GM18499 (cell line): ENCODE measurements at regions not wholly inside any gene's neighbourhood (a gene's known extent, or its start where the extent isn't known, plus 50 kb on each side); places are given as distances from the start of the nearest gene placed in this dataset.

Experiments
- ATAC-seq: cut with Tn5 transposase; IDR thresholded peaks from one replicate; pipeline ENCODE4 v1.9.1; 2021; ENCODE audit warnings: moderate number of reproducible peaks; ENCODE audit not compliant: insufficient read depth, unreplicated experiment

GRCh38 chr14:101022916-101023435, 119.5 kb upstream of the RTL1 start:
- ATAC-seq, result no peak

DNA sequence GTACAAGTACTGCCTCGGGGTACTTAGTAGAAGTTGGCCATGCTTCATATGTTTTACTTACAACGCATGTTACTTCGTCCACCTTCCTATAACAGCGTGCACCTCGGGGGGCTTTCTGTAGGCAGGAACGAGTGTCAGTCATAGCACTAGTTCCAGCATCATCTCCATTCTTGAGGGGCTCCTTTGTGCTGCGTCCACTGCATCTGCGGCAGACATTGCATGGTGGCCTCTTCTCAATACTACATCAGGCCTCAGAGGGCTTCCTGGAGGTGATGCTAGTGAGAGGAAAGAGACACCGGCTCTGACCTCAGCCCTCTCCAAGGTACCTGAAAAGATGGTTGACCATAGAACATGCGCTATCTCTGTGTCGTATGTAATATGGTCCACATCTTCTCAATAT, 121.2 kb upstream of the RTL1 start:
- ATAC-seq, result no peak

GRCh38 chr14:101025131-101025530, 121.6 kb upstream of the RTL1 start:
- no peak for ATAC-seq

- no peak for ATAC-seq
These were observed 122.2 kb upstream of the RTL1 start for GRCh38 chr14:101025696-101026095.

DNA sequence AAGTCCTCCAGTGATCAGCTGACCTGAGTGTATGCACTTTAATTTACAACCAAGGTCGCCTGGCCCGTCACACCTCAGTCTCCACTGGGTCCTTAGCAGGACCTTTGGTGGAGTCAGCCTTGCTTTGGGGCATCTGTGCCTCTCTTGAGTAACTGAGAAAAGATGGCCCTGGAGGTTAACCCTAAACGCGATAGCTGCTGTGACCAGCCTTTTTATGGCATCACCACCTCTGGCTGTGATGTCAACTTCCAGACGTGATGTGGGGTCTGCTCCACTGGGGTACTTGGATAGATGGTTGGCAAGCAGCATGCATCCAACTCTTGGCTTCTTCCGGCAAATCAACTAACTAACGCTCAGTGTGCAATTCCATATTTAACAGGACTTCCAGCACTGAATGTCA, 122.8 kb upstream of the RTL1 start:
- no peak for ATAC-seq

- ATAC-seq, result no peak
These were observed 123.8 kb upstream of the RTL1 start for GRCh38 chr14:101027291-101027690.

- ATAC-seq, result no peak
These were observed 124.4 kb upstream of the RTL1 start for GRCh38 chr14:101027966-101028365.

DNA sequence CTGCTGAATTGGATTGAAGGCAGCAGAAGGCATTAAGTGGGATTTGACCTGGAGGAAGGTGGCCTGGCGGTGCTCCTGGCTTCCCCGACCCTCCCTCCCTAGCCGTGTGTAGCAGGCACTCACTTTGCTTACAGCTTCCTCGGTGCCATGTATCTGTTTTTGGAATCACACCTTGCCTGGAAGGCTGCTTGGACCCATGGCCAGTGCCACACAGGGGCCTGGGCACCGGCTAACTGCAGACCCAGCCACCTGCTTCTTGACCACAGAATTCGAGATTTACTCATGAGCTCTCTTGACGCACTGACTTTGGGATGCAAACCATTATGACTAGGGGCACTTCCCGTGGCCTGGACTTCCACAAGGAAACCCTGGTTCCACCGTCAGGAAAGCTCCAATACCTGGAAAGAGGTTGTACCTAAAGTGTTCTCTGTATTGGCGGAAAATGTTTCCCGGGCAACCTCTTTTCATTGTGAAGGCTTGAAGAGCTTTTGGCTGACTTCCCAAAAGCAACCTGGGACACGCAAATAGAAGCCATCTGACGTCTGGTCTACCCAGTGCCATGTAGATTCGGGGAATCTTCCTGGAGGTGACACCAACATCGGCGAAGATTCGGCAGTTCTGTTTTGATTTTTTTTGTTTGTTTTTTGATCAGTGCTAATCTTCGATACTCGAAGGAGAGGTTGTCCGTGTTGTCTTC, 125.6 kb upstream of the RTL1 start:
- ATAC-seq, result no peak

- ATAC-seq, result no peak
These were observed 126.3 kb upstream of the RTL1 start for GRCh38 chr14:101029668-101030290.

GRCh38 chr14:101030586-101030985, 127.1 kb upstream of the RTL1 start:
- ATAC-seq, result no peak

GRCh38 chr14:101031186-101031585, 127.7 kb upstream of the RTL1 start:
- ATAC-seq, result no peak

DNA sequence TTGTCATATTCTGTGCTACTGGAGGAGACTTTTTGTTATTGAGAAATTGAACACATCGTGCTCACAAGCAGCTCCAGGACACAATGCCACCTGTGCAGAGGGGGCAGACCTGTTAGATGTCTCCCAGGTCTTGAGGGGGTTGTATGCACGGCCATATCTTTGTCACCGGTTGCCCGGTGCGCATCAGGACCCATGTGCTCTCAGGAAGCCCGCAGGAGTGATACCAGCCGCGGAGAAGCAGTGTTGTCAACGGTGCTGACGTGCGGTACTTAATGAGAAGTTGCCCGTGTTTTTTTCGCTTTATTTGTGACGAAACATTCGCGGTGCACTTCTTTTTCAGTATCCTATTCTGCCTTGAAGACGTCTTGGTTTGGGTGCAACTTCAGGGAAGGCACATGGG, 128.2 kb upstream of the RTL1 start:
- ATAC-seq, result no peak

GRCh38 chr14:101032433-101032832, 128.9 kb upstream of the RTL1 start:
- no peak for ATAC-seq

DNA sequence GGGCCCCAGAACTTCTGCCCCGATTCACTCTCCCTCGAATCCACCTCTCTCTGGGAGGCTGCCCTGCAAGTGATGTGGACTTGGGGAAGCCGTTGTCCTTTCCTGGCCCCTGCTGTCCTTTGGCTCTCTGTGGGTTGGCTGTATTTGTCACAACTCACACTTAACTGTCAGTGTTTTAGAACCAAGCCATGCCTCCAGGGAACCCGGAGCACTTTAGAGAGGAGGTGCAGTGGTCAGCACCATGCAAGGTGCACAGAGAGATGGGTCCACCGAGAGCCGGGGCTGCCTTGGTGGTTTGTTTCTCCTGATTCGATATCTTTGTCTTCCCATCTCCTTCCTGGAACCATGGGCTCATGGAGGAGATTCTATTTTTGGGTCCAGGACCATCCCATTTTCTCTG, 129.5 kb upstream of the RTL1 start:
- ATAC-seq, result no peak

GRCh38 chr14:101033446-101034165, 130.1 kb upstream of the RTL1 start:
- no peak for ATAC-seq

DNA sequence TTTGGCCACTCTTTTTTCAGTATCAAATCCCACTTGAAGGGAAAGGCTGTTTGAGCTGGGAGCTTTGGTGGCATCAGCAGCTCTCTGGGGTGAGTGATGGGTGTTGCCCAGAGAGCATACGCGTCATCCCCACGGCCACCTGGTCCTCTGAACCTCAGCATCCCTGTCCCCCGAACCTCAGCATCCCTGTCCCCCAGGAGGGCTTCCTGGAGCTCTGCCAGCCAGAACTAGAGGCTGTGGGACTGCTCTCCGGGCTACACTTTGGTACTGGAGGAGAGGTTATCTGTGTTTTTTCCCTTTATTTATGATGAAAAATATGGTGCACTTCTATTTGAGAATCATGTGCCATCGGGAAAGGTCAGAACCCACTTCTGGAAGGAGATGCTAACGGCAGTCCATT, 131.5 kb upstream of the RTL1 start:
- no peak for ATAC-seq

DNA sequence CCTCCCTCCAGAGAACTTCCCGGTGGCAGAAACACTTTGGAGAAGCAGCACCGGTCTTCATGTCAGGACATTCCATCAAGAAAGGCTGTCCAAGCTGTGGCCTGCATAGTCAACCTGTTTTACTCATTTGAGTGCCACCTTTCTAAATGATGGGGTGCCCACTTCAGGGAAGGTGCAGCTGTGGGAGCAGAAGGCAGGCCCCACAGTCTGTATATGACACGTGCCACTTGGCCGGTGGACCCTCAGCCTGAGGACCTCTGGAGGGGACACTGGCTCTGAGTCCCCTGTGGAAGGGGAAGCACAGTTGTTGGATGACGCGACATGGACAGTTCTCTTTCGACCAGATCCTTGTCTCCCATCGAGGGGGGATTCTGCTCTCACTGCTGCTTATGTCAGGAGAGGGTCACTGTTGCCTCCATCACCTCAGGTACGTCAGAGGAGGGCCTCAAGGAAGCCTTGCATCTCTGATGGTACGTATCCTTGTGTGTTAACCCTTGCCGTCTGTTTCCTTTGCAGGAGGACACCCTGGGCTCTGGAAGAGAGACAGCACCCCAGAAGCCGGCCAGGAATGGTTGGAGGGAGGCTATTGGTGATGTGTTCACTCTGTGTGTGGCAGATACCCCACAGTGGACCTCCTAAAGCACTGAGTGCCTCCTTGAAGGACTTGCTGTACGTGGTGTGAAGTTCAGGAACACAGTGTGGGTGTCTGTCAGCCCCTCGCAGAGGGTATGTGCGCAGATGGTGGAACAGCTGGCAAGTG, 132.1 kb upstream of the RTL1 start:
- no peak for ATAC-seq

DNA sequence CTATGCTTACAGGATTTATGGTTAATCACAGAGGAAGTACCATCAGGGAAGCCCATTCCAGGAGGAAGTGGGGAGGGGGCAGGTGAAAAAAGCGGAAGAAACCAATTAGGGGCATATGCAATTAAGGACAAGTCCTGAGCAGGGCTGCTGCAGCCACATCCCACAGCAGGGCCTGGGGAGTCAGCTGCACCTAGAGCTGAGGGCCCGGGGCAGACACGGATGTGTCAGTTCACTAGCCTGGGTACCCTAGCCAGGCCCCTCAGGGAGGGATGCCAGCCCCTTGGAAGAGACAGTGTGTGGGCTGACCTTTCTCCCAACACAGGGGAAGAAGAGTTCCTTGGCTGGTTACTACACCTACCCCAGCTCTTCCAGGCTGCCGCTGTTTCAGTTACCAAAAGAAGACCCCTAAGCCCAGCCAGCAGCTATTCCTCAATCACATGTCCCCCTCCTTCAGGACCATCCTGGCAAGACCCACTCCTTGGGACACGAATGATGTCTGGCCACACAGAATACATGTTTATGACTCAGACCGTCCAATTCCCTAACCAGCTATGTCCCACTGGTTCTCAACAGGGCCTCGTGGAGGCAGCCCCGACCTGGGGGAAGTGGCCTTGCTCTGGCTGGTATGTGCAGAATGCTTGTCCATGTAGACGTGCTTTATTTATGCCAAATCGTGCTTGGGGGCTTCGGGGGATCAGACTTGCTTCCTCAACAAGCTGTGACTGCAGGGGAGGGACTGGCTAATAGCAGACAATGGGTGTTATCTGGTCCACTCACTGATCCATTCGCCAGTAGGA, 133.7 kb upstream of the RTL1 start:
- no peak for ATAC-seq

DNA sequence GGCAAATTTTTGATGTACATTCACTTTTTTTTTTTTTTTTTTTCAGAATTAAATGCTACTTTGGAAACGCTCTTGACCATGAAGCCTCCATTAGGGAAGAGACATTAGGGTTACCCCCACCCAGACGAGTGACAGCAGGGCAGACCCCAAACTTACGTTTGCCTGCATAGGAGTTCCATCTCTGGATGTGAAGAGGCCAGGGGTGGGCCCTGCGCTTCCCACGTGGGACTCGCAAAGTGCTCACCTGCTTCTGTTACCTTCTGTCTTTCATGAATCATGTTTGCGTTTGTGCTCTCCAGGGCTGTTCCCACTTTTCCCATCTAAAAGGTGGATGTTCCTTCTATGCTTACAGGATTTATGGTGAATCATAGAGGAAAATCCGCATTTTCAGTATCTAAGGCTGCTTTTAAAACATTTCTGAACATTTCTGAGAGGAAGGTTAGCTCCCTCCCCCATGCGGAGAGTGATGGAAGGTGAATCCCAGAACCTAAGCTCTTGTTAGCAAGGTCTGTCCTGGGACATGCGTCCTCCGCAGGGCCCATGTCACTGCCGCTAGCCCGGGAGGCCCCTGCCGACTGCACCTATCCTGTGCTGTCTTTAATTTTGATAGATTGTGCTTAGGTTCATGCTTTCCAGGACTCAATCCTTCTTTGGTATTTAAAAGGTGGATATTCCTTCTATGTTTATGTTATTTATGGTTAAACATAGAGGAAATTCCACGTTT, 135.7 kb upstream of the RTL1 start:
- no peak for ATAC-seq
